ENCODE measurements at regions not wholly inside any gene's neighbourhood (a gene's known extent, or its start where the extent isn't known, plus 50 kb on each side); places are given as distances from the start of the nearest gene placed in this dataset.

DNA sequence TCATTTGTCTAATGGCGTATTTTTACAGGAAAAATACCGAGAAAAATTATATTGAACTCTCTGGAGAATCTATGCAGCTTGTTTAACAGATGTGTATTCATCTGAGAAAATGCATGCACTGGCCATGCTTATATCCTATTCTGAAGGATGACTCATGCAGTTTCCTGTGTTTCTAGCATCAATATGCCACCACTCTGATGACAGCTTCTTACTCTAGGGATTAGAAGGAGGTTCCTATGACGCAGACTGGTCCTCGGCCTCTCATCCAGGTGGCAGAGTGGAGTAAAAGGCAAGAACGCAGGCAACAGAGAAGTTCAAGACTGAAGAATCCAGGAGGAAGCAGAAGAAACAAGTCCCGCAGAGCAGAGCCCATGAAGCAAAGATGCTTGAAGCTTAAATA lies 910.0 kb upstream of the ROBO1 start:
- Histone ChIP-seq H3K4me1 (peaks cover 12 to 30% (median 18%) of the 10 kb centered on the region in 10 experiments), H3K4me2 (peak overlapping the region; percentile 58 to 79 (median 71)), H4K20me1 (no peaks in the 10 kb centered on the region), H3K9me3 (replicated peaks in 1 of 11) (no peaks in the 10 kb centered on the region), H3K27me3 (no peaks in the 10 kb centered on the region), H3K27ac (peak overlapping the region in 6 of 11 experiments; percentile 59 to 89 (median 81); a peak in 13 of 22 replicates), H3K4me3 (peak overlapping the region in 5 of 10 experiments; percentile 1 to 35 (median 20); a peak in 6 of 20 replicates), H3K9ac (peak overlapping the region in 4 of 11 experiments; percentile 45 to 67 (median 64); a peak in 8 of 22 replicates), H3K36me3 (no peaks in the 10 kb centered on the region)
- peak in 1 of 11 experiments; percentile 82; a peak in 3 of 22 replicates for TF ChIP-seq Cebpa-rat (IDR thresholded peaks at IDR 0.05)

DNA sequence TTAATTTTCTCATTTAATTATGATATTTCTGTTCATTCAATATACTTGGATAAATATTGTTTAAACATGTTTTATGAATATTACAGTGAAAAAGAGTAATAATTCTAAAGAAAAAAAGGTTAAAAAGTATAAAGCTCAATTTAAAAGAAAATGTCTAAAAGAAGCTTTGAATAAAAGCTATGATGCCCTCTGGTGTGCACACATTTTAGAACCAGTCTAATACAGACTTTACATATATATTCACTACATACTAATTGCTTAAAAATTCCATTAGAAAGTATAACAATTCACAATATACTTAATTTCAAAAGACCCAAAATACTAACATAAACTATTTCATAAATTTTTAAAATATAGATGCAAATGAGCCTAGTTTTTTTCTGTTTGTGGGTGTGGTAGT lies 909.1 kb upstream of the ROBO1 start:
- H3K4me1 ChIP-seq = peaks cover 12 to 30% (median 18%) of the 10 kb centered on the region in 10 experiments
- no peak overlapping the region; a peak in 1 of 20 replicates for H3K4me3 ChIP-seq
- H3K36me3 ChIP-seq = no peaks in the 10 kb centered on the region
- no peaks in the 10 kb centered on the region for H4K20me1 ChIP-seq
- H3K9ac ChIP-seq = peak overlapping the region in 4 of 11 experiments; percentile 45 to 67 (median 62); a peak in 3 of 22 replicates
- TF ChIP-seq Cebpa-rat (IDR thresholded peaks at IDR 0.05) = no peak
- no peaks in the 10 kb centered on the region for H3K9me3 ChIP-seq (replicated peaks in 1 of 11)
- H3K27ac ChIP-seq = peak overlapping the region in 6 of 11 experiments; percentile 59 to 89 (median 80); a peak in 12 of 22 replicates
- H3K4me2 ChIP-seq = peak overlapping the region in 9 of 11 experiments; percentile 58 to 79 (median 71); a peak in 14 of 22 replicates
- no peaks in the 10 kb centered on the region for H3K27me3 ChIP-seq

DNA sequence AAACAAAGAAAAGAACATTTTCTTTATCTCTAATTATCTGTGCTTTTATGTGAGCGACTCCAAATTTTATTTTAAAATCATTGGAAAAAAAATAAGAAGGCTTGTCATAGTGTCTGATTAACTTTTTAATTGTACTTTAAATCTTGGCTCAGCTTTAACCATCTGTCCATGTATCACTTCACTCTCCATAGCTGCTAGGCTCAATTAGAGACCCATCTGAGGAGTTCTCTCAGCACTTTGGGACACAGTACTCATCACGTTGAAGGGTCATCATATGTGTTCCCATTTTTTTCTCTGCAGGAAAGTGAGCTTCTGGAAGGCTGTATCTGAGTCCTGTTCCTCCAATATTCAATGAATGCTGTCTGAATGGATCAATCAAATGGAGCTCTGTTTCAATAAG lies 908.5 kb upstream of the ROBO1 start:
- Histone ChIP-seq H3K9me3 (replicated peaks in 1 of 11) (no peaks in the 10 kb centered on the region), H3K36me3 (no peaks in the 10 kb centered on the region), H3K4me3 (no peak overlapping the region), H3K27me3 (no peaks in the 10 kb centered on the region), H3K9ac (no peak overlapping the region), H3K27ac (peak overlapping the region in 4 of 11 experiments; percentile 49 to 89 (median 81); a peak in 6 of 22 replicates), H3K4me2 (peak overlapping the region in 6 of 11 experiments; percentile 8 to 39 (median 18); a peak in 6 of 22 replicates), H3K4me1 (peaks cover 12 to 30% (median 18%) of the 10 kb centered on the region in 10 experiments), H4K20me1 (no peaks in the 10 kb centered on the region)
- no peak for TF ChIP-seq Cebpa-rat (IDR thresholded peaks at IDR 0.05)

DNA sequence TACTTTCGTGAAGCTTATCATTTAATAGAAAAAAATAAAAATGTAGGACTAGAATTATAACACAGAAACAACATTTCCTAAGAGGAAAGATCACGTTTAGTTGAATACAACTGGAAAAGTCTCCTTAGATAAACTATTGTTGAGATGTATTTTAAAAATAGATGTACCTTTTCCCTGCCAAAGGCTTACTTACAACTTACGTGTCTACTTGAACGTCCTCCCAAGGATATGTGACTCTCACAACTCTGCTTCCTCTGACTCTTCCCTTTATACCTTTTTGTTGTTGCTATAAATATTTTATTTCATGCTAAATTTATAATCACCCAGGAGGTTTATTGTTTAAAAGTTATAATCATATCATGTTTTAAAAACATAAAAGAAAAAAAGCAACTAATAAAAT lies 908.0 kb upstream of the ROBO1 start:
- H3K4me3 ChIP-seq = no peak overlapping the region
- peaks cover 12 to 30% (median 18%) of the 10 kb centered on the region in 10 experiments for H3K4me1 ChIP-seq
- H3K36me3 ChIP-seq = no peaks in the 10 kb centered on the region
- TF ChIP-seq Cebpa-rat (IDR thresholded peaks at IDR 0.05) = no peak
- peaks cover 0 to 5% (median 0%) of the 10 kb centered on the region in 11 experiments; a peak in 7 of 22 replicates for H3K9me3 ChIP-seq (replicated peaks in 1 of 11)
- H3K27ac ChIP-seq = peak overlapping the region in 1 of 11 experiments; percentile 89; a peak in 2 of 22 replicates
- H3K4me2 ChIP-seq = no peak overlapping the region
- H3K27me3 ChIP-seq = no peaks in the 10 kb centered on the region
- H4K20me1 ChIP-seq = no peaks in the 10 kb centered on the region
- H3K9ac ChIP-seq = no peak overlapping the region

DNA sequence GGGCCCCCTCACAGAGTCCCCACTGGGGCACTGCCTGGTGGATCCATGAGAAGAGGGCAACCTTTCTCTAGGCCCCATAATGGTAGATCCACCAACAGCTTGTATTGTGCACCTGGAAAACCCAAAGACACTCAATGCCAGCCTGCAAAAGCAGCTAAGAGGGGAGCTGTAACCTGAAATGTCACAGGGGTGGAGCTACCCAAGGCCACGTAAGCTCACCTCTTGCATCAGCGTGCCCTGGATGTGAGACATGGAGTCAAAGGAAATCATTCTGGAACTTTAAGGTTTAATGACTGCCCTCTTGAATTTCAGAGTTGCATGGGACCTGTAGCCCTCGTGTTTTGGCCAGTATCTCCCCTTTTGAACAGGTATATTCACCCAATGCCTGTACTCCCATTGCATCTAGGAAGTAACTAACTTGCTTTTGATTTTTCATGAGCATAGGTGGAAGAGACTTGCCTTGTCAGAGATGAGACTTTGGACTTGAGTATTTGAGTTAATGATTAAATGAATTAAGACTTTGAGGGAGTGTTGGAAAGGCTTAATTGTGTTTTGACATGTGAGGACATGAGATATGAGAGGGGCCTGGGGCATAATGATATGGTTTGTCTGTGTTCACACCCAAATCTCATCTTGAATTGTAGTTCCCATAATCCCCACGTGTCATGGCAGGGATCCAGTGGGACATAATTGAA lies 900.9 kb upstream of the ROBO1 start:
- H3K9ac ChIP-seq = no peak overlapping the region
- no peak for TF ChIP-seq Cebpa-rat (IDR thresholded peaks at IDR 0.05)

DNA sequence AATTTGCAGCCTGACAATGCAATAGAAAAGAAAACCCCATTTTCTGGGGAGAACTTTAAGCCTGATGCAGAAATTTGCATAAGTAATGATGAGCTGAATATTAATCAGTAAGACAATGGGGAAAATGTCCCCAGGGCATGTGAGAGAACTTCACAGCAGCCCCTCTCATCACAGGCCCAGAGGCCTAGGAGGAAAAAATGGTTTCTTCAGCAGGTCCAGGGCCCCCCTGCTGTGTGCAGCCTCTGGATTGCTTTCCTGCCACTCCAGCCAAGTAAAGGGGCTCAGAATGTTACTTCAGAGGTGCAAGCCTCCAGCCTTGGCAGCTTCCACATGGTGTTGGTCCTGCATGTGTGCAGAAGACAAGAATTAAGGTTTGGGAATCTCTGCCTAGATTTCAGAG lies 900.3 kb upstream of the ROBO1 start:
- Histone ChIP-seq H4K20me1 (no peaks in the 10 kb centered on the region), H3K4me2 (no peak overlapping the region), H3K27me3 (no peaks in the 10 kb centered on the region), H3K9ac (no peak overlapping the region), H3K4me3 (peak overlapping the region in 8 of 10 experiments; percentile 5 to 42 (median 20); a peak in 7 of 20 replicates), H3K9me3 (replicated peaks in 1 of 11) (peaks cover 28 to 53% (median 44%) of the 10 kb centered on the region in 11 experiments), H3K4me1 (peaks cover 0 to 13% (median 0%) of the 10 kb centered on the region in 10 experiments; a peak in 2 of 20 replicates), H3K36me3 (peaks cover 0 to 12% (median 7%) of the 10 kb centered on the region in 11 experiments; a peak in 6 of 22 replicates), H3K27ac (peak overlapping the region in 9 of 11 experiments; percentile 21 to 71 (median 48); a peak in 14 of 22 replicates)
- no peak for TF ChIP-seq Cebpa-rat (IDR thresholded peaks at IDR 0.05)

More for the DNA sequence above, 900.9 kb upstream of the ROBO1 start:
- Histone ChIP-seq H3K4me1 (peaks cover 0 to 13% (median 0%) of the 10 kb centered on the region in 10 experiments; a peak in 2 of 20 replicates), H3K27me3 (no peaks in the 10 kb centered on the region), H3K36me3 (peaks cover 0 to 12% (median 7%) of the 10 kb centered on the region in 11 experiments; a peak in 6 of 22 replicates), H3K9me3 (replicated peaks in 1 of 11) (peaks cover 28 to 53% (median 44%) of the 10 kb centered on the region in 11 experiments), H3K4me2 (no peak overlapping the region), H4K20me1 (no peaks in the 10 kb centered on the region), H3K27ac (peak overlapping the region in 10 of 11 experiments; percentile 35 to 71 (median 48); a peak in 19 of 22 replicates), H3K4me3 (peak overlapping the region in 8 of 10 experiments; percentile 5 to 42 (median 20); a peak in 8 of 20 replicates)

DNA sequence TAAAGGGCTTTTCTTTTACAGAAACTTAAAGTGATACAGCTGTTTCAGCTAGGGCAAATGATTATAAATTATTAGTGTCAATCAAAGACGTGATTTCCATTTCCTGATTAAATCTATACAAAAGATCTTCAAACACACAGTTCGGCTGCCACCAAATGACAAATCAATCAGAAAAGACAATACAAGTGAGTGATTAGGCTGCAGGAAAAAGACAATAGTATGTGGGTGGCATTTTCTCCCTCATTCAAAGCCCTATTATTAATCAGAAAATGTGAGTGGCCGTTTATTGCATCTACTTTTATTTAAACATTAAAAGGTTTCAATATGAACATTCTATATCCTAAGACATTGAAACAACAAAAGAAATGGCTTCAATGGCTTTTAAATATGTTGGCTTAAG lies 895.6 kb upstream of the ROBO1 start:
- H3K9ac ChIP-seq = no peak overlapping the region
- H3K36me3 ChIP-seq = peaks cover 0 to 7% (median 2%) of the 10 kb centered on the region in 11 experiments; a peak in 6 of 22 replicates
- H4K20me1 ChIP-seq = no peaks in the 10 kb centered on the region
- H3K27ac ChIP-seq = no peak overlapping the region
- peaks cover 18 to 35% (median 24%) of the 10 kb centered on the region in 11 experiments for H3K9me3 ChIP-seq (replicated peaks in 1 of 11)
- no peak overlapping the region for H3K4me2 ChIP-seq
- H3K4me1 ChIP-seq = peaks cover 0 to 7% (median 0%) of the 10 kb centered on the region in 10 experiments; a peak in 1 of 20 replicates
- no peaks in the 10 kb centered on the region for H3K27me3 ChIP-seq
- no peak overlapping the region for H3K4me3 ChIP-seq
- TF ChIP-seq Cebpa-rat (IDR thresholded peaks at IDR 0.05) = no peak

DNA sequence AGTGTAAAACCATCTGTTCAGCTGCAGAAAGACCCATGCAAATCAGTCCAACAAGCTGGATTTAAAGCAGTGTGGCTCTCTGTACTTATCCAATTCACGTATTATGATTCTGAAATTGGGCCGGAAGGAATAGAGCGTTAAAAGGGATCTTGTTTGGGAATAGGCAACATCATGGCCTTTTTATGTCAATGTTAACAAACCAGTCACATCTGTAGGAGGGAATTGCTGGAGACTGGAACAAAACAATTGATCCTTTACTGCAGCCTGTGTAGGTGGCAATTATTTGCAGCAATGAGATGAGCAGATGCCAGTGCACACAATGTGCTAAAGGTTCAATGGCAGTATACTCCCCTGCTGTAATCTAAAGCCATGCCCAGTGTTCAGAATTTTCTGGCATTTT lies 887.4 kb upstream of the ROBO1 start:
- H3K4me3 ChIP-seq = no peak overlapping the region
- TF ChIP-seq Cebpa-rat (IDR thresholded peaks at IDR 0.05) = no peak
- H3K27me3 ChIP-seq = no peaks in the 10 kb centered on the region
- 0 out of 20 replicates have a peak, but pooled peaks cover 0 to 6% (median 0%) of the 10 kb centered on the region in 10 experiments for H3K4me1 ChIP-seq
- H3K9ac ChIP-seq = no peak overlapping the region
- H3K9me3 ChIP-seq (replicated peaks in 1 of 11) = peaks cover 14 to 31% (median 19%) of the 10 kb centered on the region in 11 experiments
- no peak overlapping the region for H3K4me2 ChIP-seq
- H3K36me3 ChIP-seq = no peaks in the 10 kb centered on the region
- no peaks in the 10 kb centered on the region for H4K20me1 ChIP-seq
- H3K27ac ChIP-seq = no peak overlapping the region

DNA sequence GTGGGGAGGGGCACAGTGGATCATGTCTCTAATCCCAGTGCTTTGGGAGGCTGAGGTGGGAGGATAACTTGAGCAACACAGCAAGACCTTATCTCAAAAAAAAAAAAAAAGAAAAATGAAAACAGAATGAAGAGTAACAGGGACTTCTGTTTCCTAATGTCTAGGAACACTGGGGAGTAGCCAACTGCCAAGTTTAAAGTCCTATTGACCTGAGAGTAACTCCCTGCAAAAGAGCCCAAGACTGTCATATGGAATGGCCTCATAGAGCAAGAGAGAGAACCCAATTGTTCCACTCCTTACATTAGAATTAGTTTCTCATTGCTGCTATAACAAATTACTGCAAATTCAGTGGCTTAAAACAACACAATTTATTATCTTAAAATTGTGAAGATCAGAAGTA lies 881.4 kb upstream of the ROBO1 start:
- H3K27ac ChIP-seq = no peak overlapping the region
- H3K27me3 ChIP-seq = no peaks in the 10 kb centered on the region
- H3K36me3 ChIP-seq = no peaks in the 10 kb centered on the region
- TF ChIP-seq Cebpa-rat (IDR thresholded peaks at IDR 0.05) = no peak
- no peaks in the 10 kb centered on the region for H3K4me1 ChIP-seq
- H3K9ac ChIP-seq = no peak overlapping the region
- no peaks in the 10 kb centered on the region for H4K20me1 ChIP-seq
- no peak overlapping the region for H3K4me2 ChIP-seq
- peaks cover 14 to 20% (median 17%) of the 10 kb centered on the region in 11 experiments for H3K9me3 ChIP-seq (replicated peaks in 1 of 11)
- no peak overlapping the region for H3K4me3 ChIP-seq

All from BLaER1 treated with 17β-estradiol and CSF1 and Interleukin-3, amounts not matched to agents 10 nM and 100 nM (cell line).